HepG2 (cell line): ENCODE measurements at regions not wholly inside any gene's neighbourhood (a gene's known extent, or its start where the extent isn't known, plus 50 kb on each side); places are given as distances from the start of the nearest gene placed in this dataset.
A peak's percentile ranks its signal among the peaks of the same experiment; 100 is the strongest.

ENCODE experiments used
- ARNT2 ChIP-seq: sonication (generic); formaldehyde crosslinking; IDR thresholded peaks from 2 replicates; pipeline ENCODE4 v1.8.0; 2022; ENCODE audit warnings: mild to moderate bottlenecking, low read depth, missing genetic modification reagents, moderate library complexity
- ATF7 ChIP-seq, 2 experiments: fragments of 450-650 bp in 1 of 2; sonication (generic) in 1 of 2; formaldehyde crosslinking in 1 of 2; IDR thresholded peaks; 2 replicates each; pipeline versions ENCODE4 v1.4.0 to v1.6.1; 2016 to 2020; ENCODE audit warnings: antibody characterized with exemption in 1 of 2, mild to moderate bottlenecking in 1 of 2, missing genetic modification reagents in 1 of 2
- ELF3 ChIP-seq: IDR thresholded peaks from 2 replicates; pipeline ENCODE4 v1.6.1; 2016; ENCODE audit warnings: missing genetic modification reagents, missing compliant biosample characterization
- FOXO1 ChIP-seq: sonication (generic); formaldehyde crosslinking; IDR thresholded peaks from 2 replicates; pipeline ENCODE4 v1.4.0; 2020; ENCODE audit warnings: missing genetic modification reagents
- GATAD1 ChIP-seq: IDR thresholded peaks from 2 replicates; pipeline ENCODE4 v1.6.1; 2016; ENCODE audit warnings: missing genetic modification reagents, missing compliant biosample characterization
- HNRNPL ChIP-seq: fragments of 200-400 bp; formaldehyde crosslinking; IDR thresholded peaks from 2 replicates; pipeline ENCODE4 v1.6.1; 2017; ENCODE audit warnings: mild to moderate bottlenecking, low read depth, low read length
- KAT2B ChIP-seq: fragments of 150-350 bp; IDR thresholded peaks from 2 replicates; pipeline ENCODE4 v1.6.1; 2014; ENCODE audit warnings: low read depth, low read length, borderline replicate concordance
- MTF1 ChIP-seq: sonication (generic); formaldehyde crosslinking; IDR thresholded peaks from 2 replicates; pipeline ENCODE4 v1.5.0; 2020; ENCODE audit warnings: missing genetic modification reagents
- NFE2L2 ChIP-seq: fragments of 150-350 bp; IDR thresholded peaks from 2 replicates; pipeline ENCODE4 v1.6.1; 2014; ENCODE audit warnings: low read length
- PBX3 ChIP-seq: sonication (generic); formaldehyde crosslinking; IDR thresholded peaks from 2 replicates; pipeline ENCODE4 v1.8.1; 2023; ENCODE audit warnings: missing genetic modification reagents, inconsistent platforms, borderline replicate concordance
- PITX1 ChIP-seq: sonication (generic); formaldehyde crosslinking; IDR thresholded peaks from 2 replicates; pipeline ENCODE4 v1.5.1; 2020; ENCODE audit warnings: mild to moderate bottlenecking, missing genetic modification reagents
- RAD21 ChIP-seq: fragments of 450-650 bp; formaldehyde crosslinking; IDR thresholded peaks from 2 replicates; pipeline ENCODE4 v1.5.0; 2020; ENCODE audit warnings: mild to moderate bottlenecking
- RAD51 ChIP-seq: fragments of 450-650 bp; IDR thresholded peaks from 2 replicates; pipeline ENCODE4 v1.6.1; 2016; ENCODE audit warnings: borderline replicate concordance
- RNF219 ChIP-seq: sonication (generic); formaldehyde crosslinking; IDR thresholded peaks from 2 replicates; pipeline ENCODE4 v1.5.0; 2020; ENCODE audit warnings: mild to moderate bottlenecking, missing genetic modification reagents
- SMC3 ChIP-seq: IDR thresholded peaks from 2 replicates; pipeline ENCODE4 v1.6.1; 2011; ENCODE audit warnings: low read length, improper control_type of control experiment
- STAT5B ChIP-seq: sonication (generic); formaldehyde crosslinking; IDR thresholded peaks from 2 replicates; pipeline ENCODE4 v1.4.0; 2020; ENCODE audit warnings: missing genetic modification reagents
- U2AF2 ChIP-seq: fragments of 200-400 bp; formaldehyde crosslinking; IDR thresholded peaks from 2 replicates; pipeline ENCODE4 v1.6.1; 2017; ENCODE audit warnings: low read depth, mild to moderate bottlenecking, low read length
- ZBTB2 ChIP-seq: sonication (generic); formaldehyde crosslinking; IDR thresholded peaks from 2 replicates; pipeline ENCODE4 v1.8.0; 2022; ENCODE audit warnings: low read depth, missing genetic modification reagents
- ZBTB20 ChIP-seq: sonication (generic); formaldehyde crosslinking; IDR thresholded peaks from 2 replicates; pipeline ENCODE4 v1.8.1; 2023; ENCODE audit warnings: missing genetic modification reagents, low read depth, mild to moderate bottlenecking, borderline replicate concordance
- ZBTB38 ChIP-seq: sonication (generic); formaldehyde crosslinking; IDR thresholded peaks from 2 replicates; pipeline ENCODE4 v1.5.1; 2020; ENCODE audit warnings: mild to moderate bottlenecking, missing genetic modification reagents
- ZFP36 ChIP-seq: fragments of 150-350 bp; IDR thresholded peaks from 2 replicates; pipeline ENCODE4 v1.6.1; 2018; ENCODE audit warnings: borderline replicate concordance, low read length, low read depth; ENCODE audit not compliant: partially characterized antibody
- ZMYM2 ChIP-seq: sonication (generic); formaldehyde crosslinking; IDR thresholded peaks from 2 replicates; pipeline ENCODE4 v1.8.0; 2022; ENCODE audit warnings: mild to moderate bottlenecking, missing genetic modification reagents
- ZNF253 ChIP-seq: sonication (generic); formaldehyde crosslinking; IDR thresholded peaks from 2 replicates; pipeline ENCODE4 v1.8.0; 2022; ENCODE audit warnings: mild to moderate bottlenecking, missing genetic modification reagents, borderline replicate concordance
- ZNF383 ChIP-seq: sonication (generic); formaldehyde crosslinking; IDR thresholded peaks from 2 replicates; pipeline ENCODE4 v1.4.0; 2020; ENCODE audit warnings: missing genetic modification reagents, mild to moderate bottlenecking, borderline replicate concordance
- ZNF549 ChIP-seq: sonication (generic); formaldehyde crosslinking; IDR thresholded peaks from 2 replicates; pipeline ENCODE4 v1.5.0; 2020; ENCODE audit warnings: missing genetic modification reagents
- ZNF589 ChIP-seq: sonication (generic); formaldehyde crosslinking; conservative IDR thresholded peaks from 2 replicates; pipeline ENCODE4 v1.8.0; 2022; ENCODE audit warnings: mild to moderate bottlenecking, moderate library complexity, missing genetic modification reagents
- ZNF605 ChIP-seq: sonication (generic); formaldehyde crosslinking; IDR thresholded peaks from 2 replicates; pipeline ENCODE4 v1.8.0; 2022; ENCODE audit warnings: mild to moderate bottlenecking, missing genetic modification reagents
- ZNF746 ChIP-seq: sonication (generic); formaldehyde crosslinking; IDR thresholded peaks from 2 replicates; pipeline ENCODE4 v1.8.0; 2022; ENCODE audit warnings: mild to moderate bottlenecking, missing genetic modification reagents
- ZSCAN25 ChIP-seq: sonication (generic); formaldehyde crosslinking; IDR thresholded peaks from 2 replicates; pipeline ENCODE4 v1.8.0; 2022; ENCODE audit warnings: mild to moderate bottlenecking, missing genetic modification reagents

GRCh38 chr16:9033125-9033830 is 58.2 kb upstream of the HAPSTR1 start (continued):
- TF ChIP-seq FOXO1, result no peak
- no peak for TF ChIP-seq HNRNPL
- TF ChIP-seq ZNF589 (CRISPR knock-in tag), result no peak
- TF ChIP-seq ZNF746 (CRISPR knock-in tag), result no peak
- TF ChIP-seq ZSCAN25 (CRISPR knock-in tag), result no peak
- TF ChIP-seq PITX1 (CRISPR knock-in tag), result 0 out of 2 replicates have a peak, but pooled peaks have one; percentile 33
- TF ChIP-seq KAT2B, result no peak
- no peak for TF ChIP-seq ZNF253 (CRISPR knock-in tag)
- TF ChIP-seq ZBTB2, result no peak
- TF ChIP-seq ZBTB38, result no peak
- no peak for TF ChIP-seq STAT5B (CRISPR knock-in tag)
- no peak for TF ChIP-seq ZMYM2 (CRISPR knock-in tag)
- no peak for TF ChIP-seq RAD51
- no peak for TF ChIP-seq PBX3 (CRISPR knock-in tag)
- no peak for TF ChIP-seq ATF7 (IDR thresholded peaks at IDR 0.05)
- TF ChIP-seq ATF7 (CRISPR knock-in tag; IDR thresholded peaks at IDR 0.05), result no peak
- peak; percentile 82 for TF ChIP-seq SMC3
- peak; percentile 52 for TF ChIP-seq RAD21 (CRISPR knock-in tag)
- no peak for TF ChIP-seq ELF3 (CRISPR knock-in tag)
- TF ChIP-seq ZFP36, result no peak
- TF ChIP-seq ARNT2 (CRISPR knock-in tag), result no peak
- TF ChIP-seq NFE2L2, result no peak
- no peak for TF ChIP-seq ZNF383
- TF ChIP-seq RNF219 (CRISPR knock-in tag), result no peak
- no peak for TF ChIP-seq MTF1
- TF ChIP-seq ZBTB20 (CRISPR knock-in tag), result no peak
- peak; percentile 90 for TF ChIP-seq U2AF2
- no peak for TF ChIP-seq ZNF549 (CRISPR knock-in tag)
- TF ChIP-seq ZNF605 (CRISPR knock-in tag), result no peak
- no peak for TF ChIP-seq GATAD1 (CRISPR knock-in tag)
